Kidney (tissue), 13 donors: ENCODE measurements at regions not wholly inside any gene's neighbourhood (a gene's known extent, or its start where the extent isn't known, plus 50 kb on each side); places are given as distances from the start of the nearest gene placed in this dataset.

Source experiments
- DNase-seq, 5 donors: peaks; one replicate each; pipeline ENCODE4 v3.0.0-alpha.2; 2013 to 2020
- FAIRE-seq: peaks from 2 replicates; lab custom pipeline; 2012; peaks lifted over from hg19 to GRCh38; lab: Jason Lieb, UNC
- H3K27ac ChIP-seq, 2 donors: one replicate each; pipeline ENCODE4 v1.7.0; 2013; ENCODE audit warnings: low read depth in 2 of 2, low read length in 2 of 2, inconsistent platforms in 1 of 2
- H3K27me3 ChIP-seq: one replicate; pipeline ENCODE4 v1.7.1; 2013; ENCODE audit warnings: low read length, inconsistent platforms; ENCODE audit not compliant: control insufficient read depth, insufficient read depth
- H3K36me3 ChIP-seq, 3 donors: one replicate each; pipeline versions ENCODE4 v1.7.0 to v1.7.1; 2013; ENCODE audit warnings: low read length in 3 of 3, control low read depth in 1 of 3, inconsistent platforms in 1 of 3; ENCODE audit not compliant: insufficient read depth in 3 of 3, control insufficient read depth in 2 of 3
- H3K4me1 ChIP-seq, 3 donors: one replicate each; pipeline versions ENCODE4 v1.7.0 to v1.7.1; 2013; ENCODE audit warnings: low read length in 3 of 3, inconsistent platforms in 1 of 3, low read depth in 1 of 3; ENCODE audit not compliant: control insufficient read depth in 2 of 3, insufficient read depth in 2 of 3
- H3K4me3 ChIP-seq, 3 donors: one replicate each; pipeline versions ENCODE4 v1.7.0 to v1.8.1; 2013; ENCODE audit warnings: low read length in 3 of 3, control low read depth in 1 of 3, inconsistent platforms in 1 of 3
- H3K9ac ChIP-seq, 3 donors: one replicate each; pipeline versions ENCODE4 v1.7.0 to v1.7.1; 2013; ENCODE audit warnings: low read length in 3 of 3, control low read depth in 1 of 3, inconsistent platforms in 1 of 3
- H3K9me3 ChIP-seq, 3 donors: one replicate each; pipeline versions ENCODE4 v1.7.0 to v1.7.1; 2013; ENCODE audit warnings: low read length in 3 of 3, control low read depth in 1 of 3, inconsistent platforms in 1 of 3; ENCODE audit not compliant: control insufficient read depth in 2 of 3, insufficient read depth in 1 of 3
- intact Hi-C: fragments of 100-400 bp; cut with DNase I; formaldehyde crosslinking; loops from one replicate; pipeline ENCODE4 v1.11.1; 2022
- TF ChIP-seq, protein P1 (sequence below): IDR thresholded peaks from 3 replicates; pipeline ENCODE4 v1.5.1; 2012; ENCODE audit warnings: mild to moderate bottlenecking, moderate library complexity, borderline replicate concordance; ENCODE audit not compliant: insufficient read depth; ENCODE audit errors: extremely low read depth
- donor health status: control.
- donor health status: control.
- donor health status: control.
- donor health status: control.
- donor health status: control.
- donor health status: DM: yes; HTN: yes; CAD: no.
- donor health status: Normal renal cell carcinoma (clear cell type).

DNA sequence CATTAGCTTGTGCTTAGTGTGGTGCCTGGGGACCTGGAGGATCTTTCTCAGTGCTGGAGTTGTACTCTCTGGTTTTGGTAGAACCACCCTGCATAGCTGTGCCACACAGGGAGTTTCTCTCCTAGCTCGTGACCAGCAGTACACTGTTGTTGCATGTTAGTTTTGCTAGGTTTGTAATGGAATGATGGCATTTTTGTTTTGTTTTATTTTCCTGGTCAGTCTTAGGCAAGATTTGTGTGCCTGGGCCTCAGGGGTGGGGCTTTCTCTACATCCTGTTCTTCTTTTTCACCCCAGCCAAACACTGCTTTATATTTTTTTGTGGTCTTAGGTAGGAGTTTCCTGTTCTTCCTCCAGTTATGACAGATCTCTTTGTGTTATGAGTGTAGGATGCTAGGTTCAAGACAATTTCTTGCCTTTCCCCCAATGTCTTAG lies 534.5 kb upstream of the KCNMB2 start:
- H3K9ac ChIP-seq = no peak overlapping the region
- H3K4me1 ChIP-seq = no peaks in the 10 kb centered on the region
- H3K27ac ChIP-seq = no peak overlapping the region
- DNase-seq (no peak), FAIRE-seq (no peak)
- H3K36me3 ChIP-seq = no peaks in the 10 kb centered on the region
- no peak overlapping the region for H3K4me3 ChIP-seq
- intact Hi-C loops = no loop called here
- H3K27me3 ChIP-seq = no peaks in the 10 kb centered on the region
- TF ChIP-seq, protein P1, sequence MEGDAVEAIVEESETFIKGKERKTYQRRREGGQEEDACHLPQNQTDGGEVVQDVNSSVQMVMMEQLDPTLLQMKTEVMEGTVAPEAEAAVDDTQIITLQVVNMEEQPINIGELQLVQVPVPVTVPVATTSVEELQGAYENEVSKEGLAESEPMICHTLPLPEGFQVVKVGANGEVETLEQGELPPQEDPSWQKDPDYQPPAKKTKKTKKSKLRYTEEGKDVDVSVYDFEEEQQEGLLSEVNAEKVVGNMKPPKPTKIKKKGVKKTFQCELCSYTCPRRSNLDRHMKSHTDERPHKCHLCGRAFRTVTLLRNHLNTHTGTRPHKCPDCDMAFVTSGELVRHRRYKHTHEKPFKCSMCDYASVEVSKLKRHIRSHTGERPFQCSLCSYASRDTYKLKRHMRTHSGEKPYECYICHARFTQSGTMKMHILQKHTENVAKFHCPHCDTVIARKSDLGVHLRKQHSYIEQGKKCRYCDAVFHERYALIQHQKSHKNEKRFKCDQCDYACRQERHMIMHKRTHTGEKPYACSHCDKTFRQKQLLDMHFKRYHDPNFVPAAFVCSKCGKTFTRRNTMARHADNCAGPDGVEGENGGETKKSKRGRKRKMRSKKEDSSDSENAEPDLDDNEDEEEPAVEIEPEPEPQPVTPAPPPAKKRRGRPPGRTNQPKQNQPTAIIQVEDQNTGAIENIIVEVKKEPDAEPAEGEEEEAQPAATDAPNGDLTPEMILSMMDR = no peak
- no peaks in the 10 kb centered on the region for H3K9me3 ChIP-seq

DNA sequence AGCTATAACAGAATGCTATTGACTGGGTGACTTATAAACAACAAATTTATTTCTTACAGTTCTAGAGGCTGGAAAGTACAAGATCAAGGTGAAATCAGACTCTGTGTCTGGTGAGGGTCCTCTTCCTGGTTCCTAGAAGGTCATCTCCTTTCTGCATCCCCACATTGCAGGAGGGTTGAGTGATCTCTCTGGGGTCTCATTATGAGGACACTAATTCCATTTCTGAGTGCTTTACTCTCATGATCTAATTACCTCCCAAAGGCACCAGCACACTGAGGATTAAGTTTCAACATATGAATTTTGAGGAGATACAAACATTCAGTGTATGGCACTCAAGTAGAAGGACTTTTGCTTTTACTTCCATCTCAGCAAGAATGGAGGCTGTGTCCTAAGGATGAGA lies 534.1 kb upstream of the KCNMB2 start:
- H3K27ac ChIP-seq = no peak overlapping the region
- DNase-seq (no peak), FAIRE-seq (no peak)
- no peaks in the 10 kb centered on the region for H3K4me1 ChIP-seq
- no peaks in the 10 kb centered on the region for H3K9me3 ChIP-seq
- H3K4me3 ChIP-seq = no peak overlapping the region
- intact Hi-C loops = no loop called here
- no peak overlapping the region for H3K9ac ChIP-seq
- TF ChIP-seq, protein P1 = no peak
- no peaks in the 10 kb centered on the region for H3K36me3 ChIP-seq
- H3K27me3 ChIP-seq = no peaks in the 10 kb centered on the region

DNA sequence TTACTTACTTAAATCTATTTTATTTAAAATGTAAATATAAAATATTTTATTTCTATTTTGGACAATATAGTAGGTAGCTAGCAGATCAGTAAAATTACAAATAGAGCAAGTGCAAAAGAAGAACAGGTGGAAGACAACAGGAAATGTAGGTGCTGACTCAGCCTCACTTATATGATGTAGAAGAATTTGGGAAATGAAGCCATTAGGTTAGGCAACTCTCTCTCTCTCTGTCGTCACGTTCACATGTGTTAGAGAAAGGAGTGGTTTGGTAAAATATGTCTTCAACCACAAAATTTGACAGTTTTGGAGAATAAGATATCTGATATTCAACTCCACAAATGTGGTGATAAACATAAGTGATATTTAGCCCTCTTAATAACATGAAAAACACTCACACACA lies 532.5 kb upstream of the KCNMB2 start:
- H3K36me3 ChIP-seq = no peaks in the 10 kb centered on the region
- no peaks in the 10 kb centered on the region for H3K9me3 ChIP-seq
- H3K4me3 ChIP-seq = no peak overlapping the region
- no peak overlapping the region for H3K9ac ChIP-seq
- H3K4me1 ChIP-seq = no peaks in the 10 kb centered on the region
- no peak for DNase-seq
- H3K27ac ChIP-seq = no peak overlapping the region
- no peaks in the 10 kb centered on the region for H3K27me3 ChIP-seq
- FAIRE-seq = no peak
- intact Hi-C loops = no loop called here
- TF ChIP-seq, protein P1 = no peak

DNA sequence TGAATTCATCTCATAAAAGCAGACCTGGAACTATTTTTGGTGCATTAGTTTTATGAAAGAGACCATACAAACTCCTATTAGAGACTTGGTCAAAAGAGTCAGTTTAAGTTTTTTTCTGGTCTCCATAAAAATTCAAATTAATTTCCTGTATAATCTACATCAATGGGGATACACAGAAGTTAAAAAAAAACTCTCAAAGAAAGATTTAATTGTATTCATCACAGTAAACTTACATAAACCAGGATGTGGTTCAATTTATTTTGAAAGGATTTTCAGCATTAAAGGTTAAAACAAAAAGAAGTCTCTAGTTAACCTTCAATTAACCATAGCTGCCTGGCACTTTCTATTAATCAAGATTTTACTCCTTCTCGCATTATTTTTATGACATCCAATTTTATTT lies 530.3 kb upstream of the KCNMB2 start:
- no peaks in the 10 kb centered on the region for H3K36me3 ChIP-seq
- H3K27ac ChIP-seq = no peak overlapping the region
- FAIRE-seq (no peak), DNase-seq (no peak)
- H3K27me3 ChIP-seq = no peaks in the 10 kb centered on the region
- H3K4me3 ChIP-seq = no peak overlapping the region
- TF ChIP-seq, protein P1 = no peak
- no peak overlapping the region for H3K9ac ChIP-seq
- no peaks in the 10 kb centered on the region for H3K9me3 ChIP-seq
- intact Hi-C loops = no loop called here
- no peaks in the 10 kb centered on the region for H3K4me1 ChIP-seq
